ENCODE measurements at regions not wholly inside any gene's neighbourhood (a gene's known extent, or its start where the extent isn't known, plus 50 kb on each side); places are given as distances from the start of the nearest gene placed in this dataset.

DNA sequence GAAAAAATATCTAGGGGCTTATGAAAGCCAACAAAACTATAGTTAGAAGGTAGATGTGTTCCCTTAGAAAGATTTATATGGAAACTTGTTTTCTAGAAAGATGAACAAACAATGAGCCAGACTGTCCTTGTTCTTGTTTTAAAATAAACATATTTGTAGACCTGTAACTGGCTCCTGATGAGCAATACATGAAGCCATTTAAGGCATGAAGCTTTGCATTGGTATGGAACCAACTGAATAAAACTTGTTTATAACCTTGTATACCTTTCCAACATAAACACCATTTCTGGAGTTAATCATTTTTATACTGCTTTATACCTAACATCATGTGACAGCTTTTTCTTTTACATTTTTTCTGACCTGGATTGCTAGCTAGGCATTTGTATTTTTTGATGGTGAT lies 247.8 kb downstream of the PRL start:
- ATAC-seq = no peak
- H3K27me3 Mint-ChIP-seq = no peaks in the 10 kb centered on the region
- no peak for DNase-seq
- no peaks in the 10 kb centered on the region for H3K4me1 Mint-ChIP-seq
- no peaks in the 10 kb centered on the region for H3K36me3 Mint-ChIP-seq (ENCODE audit: low read depth)
- no peak overlapping the region for H3K4me3 Mint-ChIP-seq
- no peaks in the 10 kb centered on the region for H3K9me3 ChIP-seq (ENCODE audit: control insufficient read depth, low read length, poor library complexity, severe bottlenecking)
- H3K27ac Mint-ChIP-seq = no peak overlapping the region

DNA sequence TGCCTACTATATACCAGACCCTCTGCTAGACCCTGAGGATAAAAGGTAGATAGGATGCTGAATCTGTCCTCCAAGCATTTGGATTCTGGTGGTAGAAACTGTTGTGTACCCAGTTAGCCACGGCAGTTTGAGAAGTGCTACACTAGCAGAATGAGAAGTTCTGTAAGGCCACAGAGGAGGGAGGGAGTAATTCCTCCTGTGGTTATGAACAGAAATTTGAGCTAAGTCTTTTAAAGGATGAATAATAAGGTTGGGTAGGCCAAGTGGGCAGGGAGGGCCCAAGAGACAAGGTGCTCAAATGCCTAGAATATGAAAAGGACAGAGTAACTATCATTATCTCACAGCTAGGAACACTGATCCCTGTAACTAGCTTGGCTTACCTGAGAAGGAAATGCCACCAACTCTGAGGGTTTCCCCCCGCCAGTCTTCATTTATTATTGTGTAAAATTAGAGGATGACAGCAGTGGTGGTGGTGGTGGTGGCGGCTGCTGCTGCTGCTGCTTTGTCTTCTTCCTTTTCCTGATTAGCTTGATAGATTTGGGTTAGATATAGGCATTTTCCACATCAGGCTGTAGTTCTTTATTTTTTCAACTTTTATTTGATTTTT lies 243.3 kb downstream of the PRL start:
- ATAC-seq = no peak
- H3K9me3 ChIP-seq (ENCODE audit: control insufficient read depth, low read length, poor library complexity, severe bottlenecking) = no peaks in the 10 kb centered on the region
- H3K27ac Mint-ChIP-seq = no peak overlapping the region
- H3K36me3 Mint-ChIP-seq (ENCODE audit: low read depth) = no peaks in the 10 kb centered on the region
- no peak overlapping the region for H3K4me3 Mint-ChIP-seq
- DNase-seq = no peak
- no peaks in the 10 kb centered on the region for H3K27me3 Mint-ChIP-seq
- no peaks in the 10 kb centered on the region for H3K4me1 Mint-ChIP-seq

DNA sequence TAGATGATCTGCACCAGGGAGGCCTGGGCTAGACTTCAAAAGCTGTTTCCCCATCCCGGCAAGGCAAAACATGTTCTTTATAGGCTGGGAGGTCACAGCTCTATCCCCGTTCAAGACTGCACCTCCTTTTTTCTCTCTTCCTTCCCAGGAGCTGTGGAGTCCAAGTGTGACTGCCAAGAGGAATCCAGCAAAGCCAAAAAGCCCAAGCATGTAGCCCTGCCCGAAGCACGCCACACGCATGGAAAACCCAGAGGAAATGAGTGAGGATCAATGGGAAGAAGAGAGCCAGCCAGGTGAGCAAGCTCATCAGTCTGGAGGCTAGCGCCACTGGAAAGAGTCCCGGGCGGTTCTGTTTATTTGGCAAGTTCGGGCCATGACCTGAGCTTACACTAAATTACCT lies 240.4 kb downstream of the PRL start:
- no peak overlapping the region for H3K4me3 Mint-ChIP-seq
- no peaks in the 10 kb centered on the region for H3K9me3 ChIP-seq (ENCODE audit: control insufficient read depth, low read length, poor library complexity, severe bottlenecking)
- no peaks in the 10 kb centered on the region for H3K27me3 Mint-ChIP-seq
- ATAC-seq (no peak), DNase-seq (no peak)
- H3K4me1 Mint-ChIP-seq = no peaks in the 10 kb centered on the region
- no peak overlapping the region for H3K27ac Mint-ChIP-seq
- H3K36me3 Mint-ChIP-seq (ENCODE audit: low read depth) = no peaks in the 10 kb centered on the region

DNA sequence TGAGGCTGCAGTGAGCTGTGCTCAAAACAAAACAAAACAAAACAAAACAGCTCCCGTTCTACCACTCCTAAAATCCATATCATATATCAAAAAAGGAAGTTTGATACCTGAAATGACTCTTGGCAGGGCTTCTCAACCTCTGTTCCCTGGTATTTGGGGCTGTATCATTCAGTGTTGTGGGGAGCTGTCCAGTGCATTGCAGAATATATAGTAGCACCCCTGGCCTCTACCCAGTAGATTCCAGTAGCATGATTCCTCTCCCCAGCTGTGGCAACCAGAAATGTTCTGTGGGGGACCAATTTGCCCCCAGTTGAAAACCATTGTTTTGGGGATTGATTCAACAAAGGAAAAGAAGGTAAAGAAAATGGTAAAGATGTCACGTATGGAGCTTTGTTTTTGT lies 238.9 kb downstream of the PRL start:
- H3K36me3 Mint-ChIP-seq (ENCODE audit: low read depth) = no peaks in the 10 kb centered on the region
- no peak overlapping the region for H3K4me3 Mint-ChIP-seq
- H3K4me1 Mint-ChIP-seq = no peaks in the 10 kb centered on the region
- DNase-seq (no peak), ATAC-seq (no peak)
- no peaks in the 10 kb centered on the region for H3K27me3 Mint-ChIP-seq
- no peaks in the 10 kb centered on the region for H3K9me3 ChIP-seq (ENCODE audit: control insufficient read depth, low read length, poor library complexity, severe bottlenecking)
- no peak overlapping the region for H3K27ac Mint-ChIP-seq

DNA sequence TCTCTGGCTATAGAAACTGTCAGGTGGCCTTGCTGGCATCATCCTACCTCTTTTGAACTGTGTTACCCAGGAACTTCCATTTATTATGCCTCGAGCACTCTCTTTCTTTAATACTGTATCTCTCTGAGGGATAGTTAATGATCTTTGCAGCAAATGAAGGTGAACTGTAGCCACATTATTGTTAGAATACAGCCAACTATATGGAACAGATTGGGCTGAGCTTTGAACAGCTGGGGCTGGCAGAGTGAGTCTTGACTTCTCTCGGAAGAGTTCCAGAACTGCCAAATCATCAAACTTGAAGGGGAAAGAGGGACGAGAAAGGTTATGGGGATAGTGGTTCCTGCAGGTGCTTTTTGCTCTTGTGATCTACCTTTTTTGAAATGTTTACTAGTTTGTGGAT lies 237.7 kb downstream of the PRL start:
- no peak overlapping the region for H3K27ac Mint-ChIP-seq
- H3K9me3 ChIP-seq (ENCODE audit: control insufficient read depth, low read length, poor library complexity, severe bottlenecking) = no peaks in the 10 kb centered on the region

DNA sequence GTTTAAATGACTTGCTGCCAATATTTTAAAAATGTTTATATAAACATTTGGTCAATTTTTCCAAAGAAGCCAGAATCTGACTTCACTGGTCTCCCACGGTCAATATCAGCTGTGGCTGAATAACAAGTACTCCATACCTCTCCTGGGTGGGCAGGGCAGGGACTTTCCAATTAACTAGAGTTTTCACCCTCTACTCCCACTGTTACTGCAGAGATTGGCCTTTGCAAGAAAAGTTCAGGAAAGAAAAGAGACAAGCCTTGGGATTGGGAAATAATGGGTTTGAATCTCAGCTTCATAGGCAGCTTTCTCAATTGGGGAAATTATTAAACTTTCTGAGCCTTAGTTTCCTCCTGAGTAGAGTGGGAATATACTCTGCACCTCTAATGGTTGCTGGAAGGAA lies 236.9 kb downstream of the PRL start:
- ATAC-seq (no peak), DNase-seq (no peak)
- no peaks in the 10 kb centered on the region for H3K36me3 Mint-ChIP-seq (ENCODE audit: low read depth)
- no peak overlapping the region for H3K27ac Mint-ChIP-seq
- no peaks in the 10 kb centered on the region for H3K4me1 Mint-ChIP-seq
- H3K27me3 Mint-ChIP-seq = no peaks in the 10 kb centered on the region
- H3K4me3 Mint-ChIP-seq = no peak overlapping the region
- no peaks in the 10 kb centered on the region for H3K9me3 ChIP-seq (ENCODE audit: control insufficient read depth, low read length, poor library complexity, severe bottlenecking)

More for the DNA sequence above, 237.7 kb downstream of the PRL start:
- no peaks in the 10 kb centered on the region for H3K36me3 Mint-ChIP-seq (ENCODE audit: low read depth)
- no peaks in the 10 kb centered on the region for H3K4me1 Mint-ChIP-seq
- DNase-seq (no peak), ATAC-seq (no peak)
- H3K4me3 Mint-ChIP-seq = no peak overlapping the region
- H3K27me3 Mint-ChIP-seq = no peaks in the 10 kb centered on the region

DNA sequence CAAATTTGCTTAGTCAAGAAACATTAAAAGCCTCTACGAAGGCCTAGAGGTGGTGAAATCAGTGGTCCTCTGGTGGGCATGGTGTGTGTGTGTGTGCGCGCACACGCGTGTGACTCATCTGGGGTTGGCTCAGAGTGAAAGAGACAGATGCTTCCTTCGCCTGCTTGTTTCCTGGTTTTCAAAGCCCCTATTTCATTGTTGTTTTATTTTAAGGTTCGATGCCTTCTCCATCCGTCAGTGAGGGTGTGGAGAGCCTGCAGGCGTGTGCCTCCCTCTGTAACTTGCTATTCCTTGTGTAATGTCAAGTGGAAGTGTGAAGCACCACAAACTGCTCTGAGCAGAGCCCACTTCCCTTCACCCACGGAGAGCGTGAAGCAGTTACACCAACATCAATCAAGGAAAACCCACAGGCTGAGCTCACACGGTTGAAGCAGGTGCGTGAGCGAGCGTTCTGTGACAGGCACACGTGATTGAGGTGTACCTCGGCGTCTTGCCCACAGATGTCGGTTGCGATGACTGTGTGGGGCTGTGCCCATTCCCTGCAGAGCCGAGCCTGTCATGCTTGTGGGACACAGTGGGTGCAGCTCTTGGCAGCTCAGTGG lies 233.9 kb downstream of the PRL start:
- peak overlapping the region; percentile 28 for H3K4me3 Mint-ChIP-seq
- H3K36me3 Mint-ChIP-seq (ENCODE audit: low read depth) = no peaks in the 10 kb centered on the region
- no peaks in the 10 kb centered on the region for H3K9me3 ChIP-seq (ENCODE audit: control insufficient read depth, low read length, poor library complexity, severe bottlenecking)
- no peak for DNase-seq
- no peaks in the 10 kb centered on the region for H3K27me3 Mint-ChIP-seq
- H3K27ac Mint-ChIP-seq = no peak overlapping the region
- peak; percentile 59 for ATAC-seq
- H3K4me1 Mint-ChIP-seq = no peaks in the 10 kb centered on the region

DNA sequence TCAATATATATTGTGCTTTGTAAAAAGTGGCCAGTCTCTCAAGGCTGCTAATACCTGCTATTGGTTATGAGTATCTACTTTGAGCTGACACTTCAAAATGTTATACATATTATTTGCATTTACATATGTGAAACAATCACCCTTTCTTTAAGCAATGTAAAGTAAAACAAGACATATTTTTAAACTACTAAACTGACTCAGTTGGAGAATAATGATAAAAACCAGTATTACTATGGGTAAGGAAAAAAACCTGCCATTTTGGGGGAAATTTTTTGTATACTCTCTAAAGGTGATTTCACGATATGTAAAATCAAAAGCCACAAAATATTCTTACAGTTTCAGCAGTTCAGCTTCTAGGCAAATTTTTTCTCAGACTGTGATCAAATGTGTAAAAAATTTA lies 232.3 kb downstream of the PRL start:
- Mint-ChIP-seq H3K4me3 (no peak overlapping the region), H3K36me3 (ENCODE audit: low read depth) (no peaks in the 10 kb centered on the region), H3K27me3 (no peaks in the 10 kb centered on the region), H3K27ac (no peak overlapping the region), H3K4me1 (no peaks in the 10 kb centered on the region)
- H3K9me3 ChIP-seq (ENCODE audit: control insufficient read depth, low read length, poor library complexity, severe bottlenecking) = no peaks in the 10 kb centered on the region
- no peak for DNase-seq
- ATAC-seq = no peak

DNA sequence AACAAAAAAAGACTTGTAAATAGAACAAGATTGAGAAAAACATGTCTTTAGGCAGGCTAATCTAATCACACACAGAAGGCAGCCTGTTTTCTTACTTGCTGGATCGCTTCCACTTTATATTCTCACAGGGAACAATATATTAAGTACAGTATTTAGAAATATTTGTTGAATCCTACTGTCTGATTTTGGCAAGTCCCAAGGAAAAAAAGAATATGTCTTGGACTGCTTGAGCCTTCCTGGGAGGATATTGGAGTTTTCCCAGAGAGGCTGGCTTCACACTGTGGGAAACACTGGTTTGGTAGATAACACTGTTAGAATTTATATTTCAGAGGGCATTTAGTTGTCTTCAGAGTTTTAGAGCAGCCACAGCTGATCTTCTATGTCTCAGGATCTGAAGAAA lies 229.7 kb downstream of the PRL start:
- Mint-ChIP-seq H3K27me3 (no peaks in the 10 kb centered on the region), H3K4me3 (no peak overlapping the region), H3K36me3 (ENCODE audit: low read depth) (no peaks in the 10 kb centered on the region), H3K27ac (no peak overlapping the region), H3K4me1 (no peaks in the 10 kb centered on the region)
- ATAC-seq (no peak), DNase-seq (no peak)
- no peaks in the 10 kb centered on the region for H3K9me3 ChIP-seq (ENCODE audit: control insufficient read depth, low read length, poor library complexity, severe bottlenecking)

DNA sequence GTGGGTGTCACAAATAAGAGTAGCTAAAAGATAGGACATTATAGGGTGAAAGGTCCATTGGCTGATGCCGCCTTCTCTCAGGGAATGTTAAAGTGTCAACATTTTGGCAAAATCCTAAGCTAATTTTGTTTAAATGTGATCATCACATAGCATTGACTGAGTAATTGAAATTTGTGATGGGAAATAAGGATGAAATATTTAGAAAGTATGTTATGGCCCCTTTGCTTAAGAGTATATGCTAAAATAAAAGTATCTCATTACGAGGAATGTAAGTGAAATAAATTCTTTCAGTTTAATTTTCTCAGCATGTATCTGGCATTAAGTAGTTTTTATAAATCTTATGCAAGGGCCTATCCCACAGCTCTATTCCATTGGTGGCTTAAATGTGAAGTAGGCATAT lies 229.2 kb downstream of the PRL start:
- H3K4me3 Mint-ChIP-seq = no peak overlapping the region
- no peak for ATAC-seq
- no peaks in the 10 kb centered on the region for H3K4me1 Mint-ChIP-seq
- H3K36me3 Mint-ChIP-seq (ENCODE audit: low read depth) = no peaks in the 10 kb centered on the region
- H3K9me3 ChIP-seq (ENCODE audit: control insufficient read depth, low read length, poor library complexity, severe bottlenecking) = no peaks in the 10 kb centered on the region
- H3K27me3 Mint-ChIP-seq = no peaks in the 10 kb centered on the region
- no peak for DNase-seq
- no peak overlapping the region for H3K27ac Mint-ChIP-seq

DNA sequence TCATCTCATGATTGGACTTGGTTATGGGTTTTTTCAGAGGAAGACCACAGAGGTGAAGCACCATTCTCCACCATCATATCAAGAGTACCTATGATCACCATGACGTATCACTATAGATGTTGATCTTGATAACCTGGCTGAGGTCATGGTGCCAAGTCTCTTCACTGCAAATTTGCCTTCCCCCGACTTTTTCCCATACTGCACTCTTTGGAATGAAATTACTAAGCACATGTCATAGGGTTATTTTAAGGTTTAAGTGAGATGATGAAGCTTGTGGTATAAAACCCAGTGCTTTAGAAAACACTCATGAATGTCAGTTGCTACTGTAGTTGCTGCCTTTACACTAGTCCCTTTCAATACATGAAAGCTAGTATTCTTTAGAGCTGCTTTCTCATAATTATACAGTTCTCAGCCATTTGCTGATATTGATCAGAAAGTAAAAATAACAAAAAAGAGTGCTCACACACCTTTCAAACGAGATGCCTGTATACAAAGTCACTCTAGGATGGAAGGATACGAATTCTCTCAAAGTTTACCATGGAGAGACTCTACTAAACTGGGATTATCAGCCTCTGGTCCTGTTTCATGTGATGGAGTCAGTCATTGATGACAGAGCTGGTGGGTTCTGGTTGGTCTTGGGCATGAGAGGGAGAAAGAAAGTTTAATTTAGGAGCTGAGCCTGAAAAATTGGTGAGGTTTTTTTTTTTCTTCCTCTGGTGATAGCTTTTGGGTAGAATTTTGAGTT lies 228.1 kb downstream of the PRL start:
- ATAC-seq (no peak), DNase-seq (no peak)
- H3K9me3 ChIP-seq (ENCODE audit: control insufficient read depth, low read length, poor library complexity, severe bottlenecking) = no peaks in the 10 kb centered on the region
- no peaks in the 10 kb centered on the region for H3K27me3 Mint-ChIP-seq
- no peak overlapping the region for H3K4me3 Mint-ChIP-seq
- no peaks in the 10 kb centered on the region for H3K4me1 Mint-ChIP-seq
- H3K36me3 Mint-ChIP-seq (ENCODE audit: low read depth) = no peaks in the 10 kb centered on the region
- no peak overlapping the region for H3K27ac Mint-ChIP-seq

DNA sequence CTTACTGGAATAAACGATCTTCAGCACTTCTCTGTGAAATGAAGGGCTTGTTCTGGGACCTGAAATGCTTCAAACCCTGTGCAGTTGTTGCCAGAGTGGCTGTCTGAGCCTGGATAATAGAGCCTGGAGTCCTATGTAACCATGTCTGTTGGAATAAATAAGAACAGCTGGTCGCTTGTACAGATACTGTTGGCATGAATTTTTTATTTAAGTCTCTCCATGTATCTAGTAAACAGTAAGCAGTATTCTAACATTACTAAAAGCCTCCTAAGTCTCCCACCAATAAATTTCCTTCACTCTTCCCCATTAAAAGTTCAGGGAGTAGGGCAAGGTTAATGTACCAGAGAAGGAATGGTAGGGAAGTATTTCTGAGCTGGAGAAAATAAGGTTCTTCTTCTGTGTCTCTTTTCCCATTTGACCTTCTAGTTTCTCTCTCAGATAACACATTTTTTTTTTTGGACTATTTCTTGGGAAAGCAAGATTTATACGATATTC lies 227.5 kb downstream of the PRL start:
- no peaks in the 10 kb centered on the region for H3K9me3 ChIP-seq (ENCODE audit: control insufficient read depth, low read length, poor library complexity, severe bottlenecking)
- no peak overlapping the region for H3K4me3 Mint-ChIP-seq
- no peaks in the 10 kb centered on the region for H3K4me1 Mint-ChIP-seq
- ATAC-seq (no peak), DNase-seq (no peak)
- no peaks in the 10 kb centered on the region for H3K36me3 Mint-ChIP-seq (ENCODE audit: low read depth)
- H3K27me3 Mint-ChIP-seq = no peaks in the 10 kb centered on the region
- H3K27ac Mint-ChIP-seq = no peak overlapping the region

DNA sequence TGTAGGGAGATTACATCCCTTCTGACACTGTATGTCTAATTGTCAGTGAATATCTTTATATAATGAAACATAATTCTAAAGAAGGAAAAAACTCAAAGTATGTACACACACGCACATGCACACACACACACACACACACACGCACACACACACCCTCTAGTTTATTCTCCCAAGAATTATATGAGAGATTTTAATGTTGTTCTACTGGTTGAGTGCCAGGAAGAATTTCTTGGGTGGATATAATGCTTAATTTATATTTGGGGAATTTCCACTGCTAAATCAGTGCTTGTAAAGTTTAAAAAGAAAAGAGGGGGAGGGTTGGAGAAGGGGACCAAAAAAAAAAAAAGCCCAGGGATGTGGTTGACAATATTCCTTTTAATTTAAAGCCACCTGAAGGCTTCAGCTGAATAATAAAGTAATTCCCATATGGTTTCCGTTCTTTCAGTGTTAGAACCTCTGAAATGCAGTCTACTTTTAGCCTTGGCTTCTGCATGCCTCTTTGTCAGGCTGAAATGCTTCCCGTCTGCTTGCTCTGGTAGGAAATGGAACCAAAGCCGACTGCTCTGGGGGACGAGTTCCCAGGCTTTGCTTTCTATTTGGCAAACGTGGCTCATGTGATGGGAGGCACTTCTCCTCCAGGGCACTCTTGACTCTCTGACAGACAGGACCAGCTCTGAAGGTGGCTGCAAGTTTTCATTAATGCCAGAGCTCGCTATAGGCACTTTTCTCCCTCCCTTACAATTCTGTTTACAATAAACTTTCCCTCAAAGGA lies 225.4 kb downstream of the PRL start:
- DNase-seq = no peak
- Mint-ChIP-seq H3K36me3 (ENCODE audit: low read depth) (no peaks in the 10 kb centered on the region), H3K4me1 (no peaks in the 10 kb centered on the region), H3K4me3 (no peak overlapping the region), H3K27ac (no peak overlapping the region), H3K27me3 (no peaks in the 10 kb centered on the region)
- no peaks in the 10 kb centered on the region for H3K9me3 ChIP-seq (ENCODE audit: control insufficient read depth, low read length, poor library complexity, severe bottlenecking)
- ATAC-seq = no peak
